ENCODE measurements at regions not wholly inside any gene's neighbourhood (a gene's known extent, or its start where the extent isn't known, plus 50 kb on each side); places are given as distances from the start of the nearest gene placed in this dataset.
"Not testable (repeated sequence)": the region's sequence is repeated elsewhere in the genome, so short reads cannot be mapped to it uniquely, and the experiment has no call there.

DNA sequence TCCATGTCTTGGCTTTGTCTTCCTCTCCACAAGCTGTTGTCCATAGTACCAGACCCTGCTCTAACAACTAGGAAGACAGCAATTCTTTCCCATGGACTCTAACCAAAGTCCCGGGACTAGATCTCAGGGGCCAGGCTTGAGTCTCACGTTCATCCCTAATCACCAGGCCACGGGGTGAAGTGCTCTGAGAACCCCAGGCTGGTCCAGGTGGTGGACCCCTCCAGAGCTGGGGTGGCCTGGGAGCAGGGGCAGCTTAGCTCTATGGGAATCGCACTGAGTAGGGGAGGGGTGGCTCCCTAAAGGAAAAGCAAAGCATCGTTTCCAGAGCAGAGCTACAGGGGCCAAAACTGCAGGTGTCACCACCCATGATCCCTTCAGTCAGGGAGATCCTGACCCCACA is 150.9 kb downstream of the TPRA1 start:
- DNase-seq (ENCODE audit: low read depth) = no peak

DNA sequence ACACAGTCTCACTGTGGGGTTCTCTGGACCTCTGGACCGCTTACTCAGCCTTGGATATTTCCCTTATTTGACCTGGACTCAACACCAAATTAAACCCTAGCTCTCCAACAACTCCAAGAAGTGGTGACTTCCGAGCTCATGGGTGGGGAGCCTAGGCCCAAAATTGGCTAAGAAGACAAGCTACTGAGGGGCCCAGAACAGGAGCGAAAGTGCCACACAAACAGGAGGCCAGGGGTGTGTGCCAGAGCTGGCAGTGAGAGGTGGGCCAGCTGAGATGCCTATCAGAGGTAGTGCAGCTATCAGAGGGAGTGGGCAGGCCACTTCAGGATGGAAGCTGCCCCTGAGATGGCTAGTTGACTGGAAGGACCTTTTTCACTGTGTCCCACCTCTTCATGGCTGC is 151.1 kb upstream of the PRR20G start:
- DNase-seq (ENCODE audit: low read depth) = no peak

DNA sequence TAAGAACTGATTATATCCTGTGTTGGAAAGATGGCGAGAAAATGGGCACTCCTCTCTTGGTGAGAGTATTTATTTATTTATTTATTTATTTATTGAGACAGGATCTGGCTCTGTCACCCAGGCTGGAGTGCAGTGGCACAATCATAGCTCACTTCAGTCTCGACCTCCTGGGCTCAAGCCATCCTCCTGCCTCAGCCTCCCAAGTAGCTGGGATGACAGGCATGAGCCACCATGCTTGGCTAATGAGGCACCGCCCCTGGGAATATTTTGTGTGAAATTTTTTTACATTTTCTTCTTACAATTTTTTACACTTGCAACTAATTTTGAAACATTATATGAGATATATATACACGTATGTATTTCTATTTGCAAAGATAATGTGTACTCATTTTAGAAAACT is 150.5 kb upstream of the PRR20G start:
- DNase-seq (ENCODE audit: low read depth) = no peak

DNA sequence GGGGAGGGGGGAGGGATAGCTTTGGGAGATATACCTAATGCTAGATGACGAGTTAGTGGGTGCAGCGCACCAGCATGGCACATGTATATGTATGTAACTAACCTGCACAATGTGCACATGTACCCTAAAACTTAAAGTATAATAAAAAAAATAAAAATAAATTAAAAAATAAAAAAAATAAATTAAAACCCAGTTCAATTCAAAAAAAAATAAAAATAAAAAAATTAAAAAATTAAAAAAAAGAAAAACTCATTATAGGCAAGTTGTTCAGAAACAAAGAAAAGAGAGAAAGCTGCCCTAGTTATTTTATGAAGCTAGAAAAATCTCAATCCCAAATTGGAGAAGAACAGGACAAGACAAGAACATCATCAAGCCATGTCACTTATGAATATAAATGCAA is 147.5 kb upstream of the PRR20G start:
- not testable (repeated sequence) for DNase-seq (ENCODE audit: low read depth)

- DNase-seq (ENCODE audit: low read depth) = no peak
These were observed 143.2 kb upstream of the PRR20G start for GRCh38 chr3:127431066-127431465.

DNA sequence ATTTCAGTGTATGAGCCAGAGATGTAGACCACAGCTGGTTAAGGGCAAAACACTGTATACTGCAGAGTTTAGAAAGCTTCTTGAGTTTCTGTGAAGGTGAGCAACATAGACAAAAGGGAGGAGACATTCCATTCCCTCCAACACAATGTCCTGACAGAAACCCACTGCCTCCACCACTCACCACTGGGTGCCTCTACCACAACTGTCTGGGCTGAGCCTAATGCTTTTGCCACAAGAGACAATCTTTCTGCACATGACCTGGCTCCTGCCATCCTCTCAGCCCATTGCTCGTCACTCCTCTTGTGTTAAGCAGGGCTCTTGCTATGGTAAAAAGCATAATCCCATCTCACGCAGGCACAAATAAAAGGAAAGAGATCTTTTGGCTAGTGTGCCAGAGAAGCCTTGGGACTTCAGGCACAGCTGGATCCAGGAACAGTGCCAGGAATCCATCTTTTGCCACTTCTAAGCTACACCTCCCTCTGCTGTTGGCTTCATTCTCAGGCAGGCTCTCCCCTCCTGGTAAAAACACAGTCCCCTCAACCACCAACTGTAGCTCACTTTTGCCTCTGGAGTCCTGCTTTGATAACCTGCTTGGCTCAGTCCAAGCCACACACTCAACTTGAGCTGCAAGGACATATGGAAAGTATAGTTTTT is 140.6 kb upstream of the PRR20G start:
- DNase-seq (ENCODE audit: low read depth) = no peak

- DNase-seq (ENCODE audit: low read depth) = no peak
These were observed 139.8 kb upstream of the PRR20G start for GRCh38 chr3:127427666-127428065.

GRCh38 chr3:127427156-127427555 is 139.3 kb upstream of the PRR20G start:
- DNase-seq (ENCODE audit: low read depth) = no peak

DNA sequence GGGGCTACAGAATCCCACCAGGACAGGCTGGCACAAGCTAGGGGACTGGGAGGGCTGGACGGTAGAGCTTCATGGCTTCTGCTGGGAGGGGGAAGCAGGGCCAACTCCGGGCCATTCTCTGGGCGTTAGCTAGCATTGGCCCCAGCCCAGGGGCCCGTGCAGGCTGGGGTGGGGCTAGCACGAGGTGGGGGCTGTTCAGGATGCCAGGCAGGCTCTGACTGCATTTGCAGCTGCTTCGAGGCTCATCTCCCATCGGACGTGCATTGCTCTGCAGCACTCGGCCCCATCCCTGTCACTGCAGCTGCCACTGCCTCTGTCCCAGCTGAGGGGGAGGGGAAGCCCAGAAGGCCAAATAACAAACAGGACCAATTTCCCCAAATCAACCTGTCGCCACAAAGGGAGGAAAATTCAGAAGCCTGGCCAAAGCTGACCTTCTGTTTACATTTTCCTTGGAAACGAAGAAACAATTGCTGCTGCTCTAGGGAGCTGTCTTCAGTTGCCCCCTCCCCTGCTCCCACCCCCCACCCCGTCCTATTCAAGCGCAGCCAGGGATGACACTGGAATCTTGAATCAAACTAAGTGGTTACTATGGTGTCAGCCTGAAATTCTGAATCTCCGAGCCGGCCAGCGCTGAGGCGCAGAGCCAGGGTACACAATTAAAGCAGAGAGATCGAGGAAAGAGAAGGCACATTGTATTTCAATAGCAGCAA is 138.8 kb upstream of the PRR20G start:
- DNase-seq (ENCODE audit: low read depth) = no peak

DNA sequence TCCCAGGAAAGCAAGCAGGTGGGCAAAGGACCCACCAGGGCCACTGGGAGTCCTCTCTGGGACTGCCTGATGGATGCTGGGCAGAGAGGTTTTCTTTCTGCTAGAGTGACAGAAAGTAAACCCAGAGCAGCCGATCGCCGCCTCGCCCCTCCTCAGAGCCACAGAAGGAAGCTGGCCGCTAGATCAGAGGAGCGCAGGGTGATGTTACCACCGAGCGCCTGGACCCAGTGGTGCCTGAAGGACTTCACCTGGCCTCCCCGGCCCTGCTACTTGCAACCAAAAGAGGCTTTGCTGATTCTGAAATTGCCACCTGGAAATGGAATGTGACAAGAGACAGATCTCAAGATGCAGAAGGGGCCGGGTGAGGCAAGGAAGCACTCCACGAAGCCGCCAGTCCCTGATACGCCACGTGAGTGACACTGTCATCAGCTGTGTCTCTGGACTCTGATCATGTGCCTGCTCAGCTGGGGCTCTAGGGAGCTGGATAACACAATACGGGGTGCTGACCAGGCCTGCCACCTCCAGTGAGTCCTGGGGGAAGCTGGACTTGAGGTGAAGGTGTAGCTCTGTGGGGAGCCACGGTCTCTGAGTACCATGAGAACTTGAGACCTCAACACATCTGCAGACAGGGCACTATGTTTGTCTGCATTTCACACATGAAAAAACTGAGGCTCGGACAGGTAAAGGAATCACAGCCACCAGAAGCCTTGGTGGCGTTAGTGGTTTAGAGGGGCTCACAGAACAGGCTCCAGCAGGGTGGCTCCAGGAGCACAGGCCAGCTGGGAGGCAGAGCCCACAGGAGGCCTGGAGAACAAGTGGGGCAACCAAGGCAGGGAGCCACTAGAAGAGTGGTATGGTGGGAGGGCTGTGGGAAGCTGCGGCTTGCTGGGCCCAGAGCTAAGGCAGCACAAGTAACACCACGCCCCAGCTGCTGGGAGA is 137.9 kb upstream of the PRR20G start:
- no peak for DNase-seq (ENCODE audit: low read depth)

GRCh38 chr3:127424766-127425504 is 137.1 kb upstream of the PRR20G start:
- DNase-seq (ENCODE audit: low read depth) = no peak

DNA sequence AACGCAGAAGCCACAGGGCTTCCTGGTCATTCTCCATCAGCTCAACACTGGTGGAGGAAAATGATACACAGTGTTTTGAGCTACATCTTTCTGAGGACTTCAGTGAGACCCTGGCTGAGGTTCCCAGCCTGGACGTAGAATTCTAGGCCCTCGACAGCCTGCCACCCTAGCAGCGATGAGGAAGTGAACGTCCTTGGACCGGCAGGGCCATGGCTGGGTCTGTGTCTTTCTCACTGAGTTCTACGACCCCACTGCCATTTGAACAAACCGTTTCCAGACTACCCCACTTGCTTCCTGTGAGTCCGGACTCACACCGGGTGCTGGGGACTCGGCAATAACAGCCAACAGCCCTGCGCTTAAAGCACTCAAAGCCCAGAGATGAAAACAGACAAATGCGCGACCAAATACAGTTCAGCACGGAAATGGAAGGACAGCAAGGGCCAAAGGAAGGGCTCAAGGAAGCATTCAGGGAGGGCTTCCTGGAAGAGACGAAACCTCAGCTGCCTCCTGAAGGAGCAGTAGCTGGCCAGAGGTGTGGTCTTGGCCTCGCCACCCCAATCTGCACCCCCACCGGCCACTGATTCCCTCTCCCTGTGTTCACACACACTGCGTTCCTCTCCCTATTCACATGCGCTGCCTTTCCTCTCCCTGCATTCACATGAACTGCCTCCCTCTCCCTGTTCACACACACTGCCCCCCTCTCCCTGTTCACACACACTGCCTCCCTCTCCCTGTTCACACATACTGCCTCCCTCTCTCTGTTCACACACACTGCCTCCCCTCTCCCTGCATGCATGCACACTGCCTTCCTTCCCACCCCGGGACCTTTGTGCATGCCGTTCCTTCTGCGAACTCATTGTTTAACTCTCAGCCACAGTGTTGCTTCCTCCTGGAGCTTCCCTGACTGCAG is 136.3 kb upstream of the PRR20G start:
- no peak for DNase-seq (ENCODE audit: low read depth)

GRCh38 chr3:127422663-127423375 is 135.0 kb upstream of the PRR20G start:
- no peak for DNase-seq (ENCODE audit: low read depth)

GRCh38 chr3:127421943-127422662 is 134.3 kb upstream of the PRR20G start:
- DNase-seq (ENCODE audit: low read depth) = no peak

DNA sequence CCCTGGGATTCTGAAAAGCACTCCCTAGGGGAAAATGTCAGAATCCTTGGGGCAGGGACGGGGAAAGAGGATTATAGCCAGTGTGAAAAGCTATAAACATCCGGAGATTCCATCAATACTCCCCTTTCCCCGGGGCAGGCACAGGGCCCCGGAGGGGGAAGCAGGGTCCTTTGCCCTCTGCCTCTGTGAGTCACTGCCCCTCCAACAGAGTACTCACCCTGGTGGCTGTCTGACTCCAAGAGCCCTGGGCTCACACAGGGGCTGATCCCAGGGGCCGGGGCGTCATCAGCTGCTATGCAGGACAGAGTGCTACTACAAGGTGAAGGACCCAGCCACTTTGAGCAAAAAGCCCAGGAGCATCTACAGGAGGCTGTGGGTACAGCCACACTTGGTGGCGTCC is 133.0 kb upstream of the PRR20G start:
- DNase-seq (ENCODE audit: low read depth) = no peak

GRCh38 chr3:127419641-127420553 is 132.1 kb upstream of the PRR20G start:
- no peak for DNase-seq (ENCODE audit: low read depth)

DNA sequence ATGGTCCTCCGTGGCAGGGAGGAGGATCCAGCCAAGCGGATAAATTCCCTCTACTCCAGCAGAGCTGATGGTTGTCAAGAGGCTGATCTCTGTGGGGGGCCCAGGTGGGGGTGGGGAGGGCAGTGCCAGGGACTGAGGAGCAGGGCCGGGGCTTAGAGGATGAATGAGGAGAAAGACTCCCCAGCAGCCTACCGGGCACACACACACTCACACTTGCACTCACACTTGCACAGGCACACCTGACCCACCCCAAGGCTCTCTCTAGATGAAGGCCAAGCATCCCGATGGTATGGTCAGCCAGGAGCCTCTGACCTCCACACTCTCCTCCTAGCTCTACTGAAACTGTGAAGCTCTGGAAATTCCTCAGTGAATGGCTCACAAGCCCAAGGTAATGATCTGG is 131.3 kb upstream of the PRR20G start:
- no peak for DNase-seq (ENCODE audit: low read depth)

GRCh38 chr3:127418560-127419147 is 130.8 kb upstream of the PRR20G start:
- DNase-seq (ENCODE audit: low read depth) = no peak

All from activated T-cell treated with anti-CD3 and anti-CD28 coated beads for 1 hour (primary cell).